Fibroblast of lung (primary cell): ENCODE measurements at regions not wholly inside any gene's neighbourhood (a gene's known extent, or its start where the extent isn't known, plus 50 kb on each side); places are given as distances from the start of the nearest gene placed in this dataset.

ENCODE experiments used
- DNase-seq, 2 donors: peaks; one replicate each; pipeline versions ENCODE4 v3.0.0 to v3.0.0-alpha.2; 2010; ENCODE audit warnings: low read depth in 2 of 2
- H2AFZ ChIP-seq: 2 replicates; pipeline ENCODE4 v1.5.1; 2012; ENCODE audit warnings: low read length, control low read depth, inconsistent platforms
- H3K27ac ChIP-seq: 2 replicates; pipeline ENCODE4 v1.5.1; 2011; ENCODE audit warnings: low read length, control low read depth; ENCODE audit not compliant: insufficient read depth
- H3K27me3 ChIP-seq: 2 replicates; pipeline ENCODE4 v1.5.1; 2011; ENCODE audit warnings: mild to moderate bottlenecking, low read length; ENCODE audit not compliant: control insufficient read depth, insufficient read depth
- H3K36me3 ChIP-seq: 2 replicates; pipeline ENCODE4 v1.5.1; 2011; ENCODE audit warnings: low read length; ENCODE audit not compliant: control insufficient read depth, insufficient read depth
- H3K4me1 ChIP-seq: 2 replicates; pipeline ENCODE4 v1.5.1; 2011; ENCODE audit warnings: low read length; ENCODE audit not compliant: control insufficient read depth, insufficient read depth; ENCODE audit errors: extremely low read depth
- H3K4me2 ChIP-seq: 2 replicates; pipeline ENCODE4 v1.5.1; 2011; ENCODE audit warnings: low read length, control low read depth; ENCODE audit not compliant: insufficient read depth; ENCODE audit errors: extremely low read depth
- H3K4me3 ChIP-seq, 4 experiments: fragments of 200-600 bp in 1 of 4; sonication (generic) in 1 of 4; replicated peaks in 1 of 4; 2 replicates each; pipeline ENCODE4 v1.5.1; 2011 to 2016; ENCODE audit warnings: low read length in 4 of 4, low read depth in 3 of 4, mild to moderate bottlenecking in 3 of 4, control low read depth in 2 of 4, inconsistent platforms in 1 of 4, mixed read lengths in 1 of 4; ENCODE audit not compliant: insufficient read depth in 1 of 4; ENCODE audit errors: control extremely low read depth in 1 of 4
- H3K79me2 ChIP-seq: 2 replicates; pipeline ENCODE4 v1.5.1; 2012; ENCODE audit warnings: mild to moderate bottlenecking, low read length, inconsistent platforms; ENCODE audit not compliant: control insufficient read depth, insufficient read depth
- H3K9ac ChIP-seq: 2 replicates; pipeline ENCODE4 v1.5.1; 2011; ENCODE audit warnings: mild to moderate bottlenecking, low read length, control low read depth; ENCODE audit not compliant: insufficient read depth
- H3K9me3 ChIP-seq: 2 replicates; pipeline ENCODE4 v1.5.1; 2012; ENCODE audit warnings: low read depth, low read length; ENCODE audit not compliant: control insufficient read depth, insufficient read depth
- H4K20me1 ChIP-seq: 2 replicates; pipeline ENCODE4 v1.5.1; 2011; ENCODE audit warnings: low read length; ENCODE audit not compliant: control insufficient read depth, insufficient read depth; ENCODE audit errors: extremely low read depth
- CTCF ChIP-seq, 2 donors: IDR thresholded peaks in 1 of 2; conservative IDR thresholded peaks in 1 of 2; 1 replicate in 1 of 2; 2 replicates in 1 of 2; pipeline ENCODE4 v1.5.1; 2011 to 2012; ENCODE audit warnings: low read length in 2 of 2, control low read depth in 1 of 2, inconsistent platforms in 1 of 2, low read depth in 1 of 2, mild to moderate bottlenecking in 1 of 2
- EZH2 ChIP-seq: IDR thresholded peaks from 2 replicates; pipeline ENCODE4 v1.5.1; 2012; ENCODE audit warnings: low read length, control low read depth, mild to moderate bottlenecking; ENCODE audit errors: missing control alignments

DNA sequence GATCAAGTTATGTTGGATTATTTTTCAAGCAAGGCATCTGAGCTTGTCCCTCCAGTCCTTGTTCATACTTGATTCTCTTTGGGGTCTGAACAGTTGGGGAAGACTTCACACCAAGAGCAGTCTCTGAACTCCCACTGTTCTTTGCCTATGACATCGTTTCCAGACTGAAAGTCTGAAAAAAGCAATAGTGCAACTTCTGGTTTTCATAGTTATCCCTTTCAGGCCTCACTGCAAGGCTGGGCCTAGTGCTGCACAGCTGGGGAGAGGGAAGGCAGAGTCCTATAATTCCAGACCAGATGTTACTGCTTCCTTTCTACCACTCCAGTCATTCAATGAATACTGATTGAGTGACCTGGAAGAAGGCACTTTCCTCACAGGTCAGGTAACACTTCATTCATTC is 187.1 kb upstream of the CCND2 start:
- Histone ChIP-seq H3K9me3 (no peaks in the 10 kb centered on the region), H3K79me2 (no peaks in the 10 kb centered on the region), H3K27me3 (no peaks in the 10 kb centered on the region), H3K9ac (no peak overlapping the region), H3K27ac (no peak overlapping the region), H3K4me1 (no peaks in the 10 kb centered on the region), H3K36me3 (no peaks in the 10 kb centered on the region), H3K4me3 (no peak overlapping the region), H2AFZ (no peak overlapping the region), H3K4me2 (no peak overlapping the region), H4K20me1 (no peaks in the 10 kb centered on the region)
- TF ChIP-seq CTCF (conservative IDR thresholded peaks at IDR 0.05 in 1 of 2, IDR thresholded peaks at IDR 0.05 in 1 of 2; ENCODE audit: low read depth in 1 of 2, low read length in 2 of 2): no peak
- TF ChIP-seq EZH2: no peak
- DNase-seq: no peak

DNA sequence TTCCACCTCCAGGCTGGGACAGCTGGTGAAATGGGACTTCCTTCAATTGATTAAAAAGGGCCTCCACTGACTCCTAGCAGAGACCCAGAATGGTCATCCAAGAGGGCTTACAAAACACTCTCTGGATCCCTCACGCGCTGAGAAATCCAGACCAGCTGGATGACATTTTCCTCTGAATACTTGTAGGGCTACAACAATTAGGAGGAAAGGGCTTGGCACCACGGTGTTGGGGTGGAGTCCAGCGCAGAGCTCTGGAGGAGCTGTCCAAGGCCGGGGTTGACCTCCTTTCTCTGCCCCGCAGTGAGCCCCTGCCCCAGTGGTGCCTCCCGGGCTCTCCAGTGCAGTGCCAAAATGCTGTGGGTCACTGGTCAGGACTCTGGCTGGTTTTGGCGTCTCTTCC is 189.0 kb upstream of the CCND2 start:
- H3K79me2 ChIP-seq: no peaks in the 10 kb centered on the region
- H4K20me1 ChIP-seq: no peaks in the 10 kb centered on the region
- no peaks in the 10 kb centered on the region for H3K27me3 ChIP-seq
- no peak overlapping the region for H3K27ac ChIP-seq
- DNase-seq: no peak
- no peak overlapping the region for H3K9ac ChIP-seq
- no peak for TF ChIP-seq EZH2
- TF ChIP-seq CTCF (conservative IDR thresholded peaks at IDR 0.05 in 1 of 2, IDR thresholded peaks at IDR 0.05 in 1 of 2; ENCODE audit: low read depth in 1 of 2, low read length in 2 of 2): no peak
- H2AFZ ChIP-seq: no peak overlapping the region
- H3K36me3 ChIP-seq: no peaks in the 10 kb centered on the region
- H3K9me3 ChIP-seq: no peaks in the 10 kb centered on the region
- no peaks in the 10 kb centered on the region for H3K4me1 ChIP-seq
- H3K4me2 ChIP-seq: no peak overlapping the region
- H3K4me3 ChIP-seq: no peak overlapping the region

GRCh38 chr12:4082809-4083403 is 190.7 kb upstream of the CCND2 start:
- DNase-seq: no peak
- Histone ChIP-seq H3K4me3 (no peak overlapping the region), H2AFZ (no peak overlapping the region), H3K36me3 (no peaks in the 10 kb centered on the region), H3K27me3 (no peaks in the 10 kb centered on the region), H3K9me3 (no peaks in the 10 kb centered on the region), H3K27ac (no peak overlapping the region), H3K4me1 (no peaks in the 10 kb centered on the region), H3K9ac (no peak overlapping the region), H4K20me1 (no peaks in the 10 kb centered on the region), H3K4me2 (no peak overlapping the region), H3K79me2 (no peaks in the 10 kb centered on the region)
- no peak for TF ChIP-seq EZH2
